ENCODE measurements at regions not wholly inside any gene's neighbourhood (a gene's known extent, or its start where the extent isn't known, plus 50 kb on each side); places are given as distances from the start of the nearest gene placed in this dataset.

- DNase-seq = peak; percentile 46 to 74
Observed at GRCh38 chr17:77884019-77884418, 74.5 kb upstream of the TNRC6C start.

DNA sequence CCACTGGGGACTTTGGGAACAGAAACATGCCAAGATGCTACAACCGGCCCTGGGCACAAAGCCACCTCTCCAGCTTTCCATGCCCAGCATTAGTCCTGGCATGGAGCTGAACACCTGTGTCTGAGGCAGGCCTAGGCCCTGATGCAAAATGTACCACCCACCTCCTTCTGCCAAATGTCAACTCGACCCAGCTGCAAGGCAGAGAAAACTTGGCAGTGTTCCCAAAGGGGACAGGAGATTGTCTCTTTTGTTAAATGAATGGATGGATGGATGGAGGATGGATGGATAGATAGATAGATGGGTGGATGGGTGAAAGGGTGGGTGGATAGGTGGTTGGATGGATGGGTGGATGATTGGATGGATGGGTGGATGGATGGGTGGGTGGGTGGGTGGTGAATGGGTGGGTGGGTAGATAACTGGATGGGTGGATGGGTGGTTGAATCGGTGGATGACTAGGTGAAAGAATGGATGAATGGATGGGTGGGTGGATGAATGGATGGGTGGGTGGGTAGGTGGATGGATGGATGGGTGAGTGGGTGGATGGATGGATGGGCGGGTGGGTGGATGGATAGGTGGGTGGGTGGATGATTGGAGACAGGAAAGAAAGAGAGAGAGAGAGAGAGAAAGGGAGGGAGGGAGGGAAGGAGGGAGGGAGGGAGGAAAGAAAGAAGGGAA is 73.4 kb upstream of the TNRC6C start:
- no peak for DNase-seq

DNA sequence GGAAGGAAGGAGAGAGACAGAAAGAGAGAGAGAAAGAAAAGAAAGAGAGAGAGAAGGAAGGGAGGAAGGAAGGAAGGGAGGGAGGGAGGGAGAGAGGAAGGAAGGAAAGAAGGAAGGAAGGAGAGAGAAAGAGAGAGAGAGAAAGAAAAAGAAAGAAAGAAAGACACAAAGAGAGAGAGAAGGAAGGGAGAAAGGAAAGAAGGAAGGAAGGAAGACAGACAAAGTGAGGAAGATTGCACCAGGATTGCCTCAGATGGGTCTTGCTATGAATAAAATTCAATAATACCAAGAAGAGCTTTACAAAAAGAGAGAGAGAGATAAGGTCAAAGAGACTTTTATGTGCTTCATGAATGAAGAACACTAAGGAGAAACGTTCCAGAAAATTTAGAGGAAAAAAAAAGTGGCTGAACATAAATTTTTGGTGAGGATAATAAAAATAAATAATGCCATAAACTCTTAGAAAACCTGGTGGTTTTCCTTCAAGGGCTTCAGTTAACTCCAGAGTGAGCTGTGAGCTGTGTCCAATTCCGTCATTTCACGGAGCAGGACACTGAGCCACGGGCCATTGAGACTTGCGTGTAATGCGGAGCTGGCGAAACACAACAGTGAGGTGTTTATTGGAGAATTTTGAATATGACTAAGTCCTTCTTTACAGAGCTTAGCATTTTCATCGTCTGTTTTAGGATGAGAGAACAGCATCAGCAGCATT is 72.7 kb upstream of the TNRC6C start:
- no peak for DNase-seq

DNA sequence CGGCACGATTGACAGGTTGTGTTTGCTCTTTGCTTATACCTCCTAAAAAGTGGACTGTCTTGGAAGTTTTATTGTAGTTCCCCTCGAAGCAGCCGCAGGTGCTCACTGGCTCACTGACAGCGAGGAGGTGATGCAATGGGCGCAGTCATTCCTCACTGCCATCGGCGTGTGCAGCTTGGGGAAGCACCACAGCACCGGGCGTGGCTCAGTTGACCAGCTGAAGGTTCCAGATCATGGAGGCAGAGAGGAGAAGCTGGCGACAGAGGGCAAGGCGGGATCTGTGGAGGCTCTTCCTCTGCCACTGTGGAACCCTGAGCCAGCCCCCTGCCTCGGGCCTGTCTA is 72.1 kb upstream of the TNRC6C start:
- DNase-seq = peak in 1 of 2 donors; percentile 71

DNA sequence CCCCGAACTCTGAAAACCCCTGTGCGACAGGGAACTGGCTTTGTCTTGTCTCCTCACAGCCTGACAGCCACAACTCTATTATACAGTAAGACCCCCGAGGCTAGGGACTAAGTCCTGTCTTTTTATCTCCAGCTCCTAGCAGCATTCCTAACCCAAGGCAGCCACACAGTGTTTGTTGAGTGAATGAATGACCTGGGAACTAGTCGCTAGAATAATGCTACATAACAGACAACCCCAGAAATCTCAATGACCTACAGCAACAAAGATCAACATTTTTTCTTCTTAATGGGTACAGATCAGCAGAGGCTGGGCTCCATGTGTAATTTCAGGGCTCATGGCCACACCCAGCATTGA is 71.4 kb upstream of the TNRC6C start:
- no peak for DNase-seq

DNA sequence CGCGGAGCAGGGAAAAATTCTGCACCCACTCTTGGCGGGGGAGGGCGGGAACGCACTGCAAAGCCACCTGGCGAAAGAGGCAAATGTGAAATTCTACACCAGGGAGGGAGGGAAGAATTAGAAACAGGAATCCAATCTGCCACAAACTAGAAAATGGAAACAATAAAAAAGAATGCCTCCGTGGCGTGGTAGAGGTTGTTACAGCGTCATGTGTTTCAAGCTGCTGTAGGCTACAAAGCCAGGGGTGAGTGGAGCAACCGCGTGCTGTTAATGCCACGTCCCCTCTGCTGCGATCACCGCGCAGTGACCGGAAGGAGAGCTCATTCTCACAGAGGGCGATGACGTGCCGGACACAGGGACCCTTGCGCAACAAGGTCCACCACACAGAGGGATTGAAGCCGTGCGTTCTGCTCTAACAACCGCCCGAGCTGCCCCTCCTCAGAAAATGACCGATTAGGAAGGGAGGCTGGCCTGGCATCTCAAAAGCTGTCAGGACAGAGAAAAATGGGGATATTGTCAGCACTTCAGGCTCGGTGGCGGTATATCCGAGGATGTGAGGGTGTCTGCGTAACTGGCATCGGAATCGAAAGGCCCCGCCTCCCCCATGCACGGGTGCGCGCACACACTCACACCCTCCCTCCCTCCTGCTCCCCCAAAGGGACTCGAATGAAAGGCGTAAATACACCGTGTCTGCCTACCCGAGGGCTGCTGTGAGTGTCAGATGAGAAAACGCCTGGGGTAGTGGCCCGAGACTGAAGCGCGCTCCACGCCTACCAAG is 70.8 kb upstream of the TNRC6C start:
- peak; percentile 85 to 89 for DNase-seq

DNA sequence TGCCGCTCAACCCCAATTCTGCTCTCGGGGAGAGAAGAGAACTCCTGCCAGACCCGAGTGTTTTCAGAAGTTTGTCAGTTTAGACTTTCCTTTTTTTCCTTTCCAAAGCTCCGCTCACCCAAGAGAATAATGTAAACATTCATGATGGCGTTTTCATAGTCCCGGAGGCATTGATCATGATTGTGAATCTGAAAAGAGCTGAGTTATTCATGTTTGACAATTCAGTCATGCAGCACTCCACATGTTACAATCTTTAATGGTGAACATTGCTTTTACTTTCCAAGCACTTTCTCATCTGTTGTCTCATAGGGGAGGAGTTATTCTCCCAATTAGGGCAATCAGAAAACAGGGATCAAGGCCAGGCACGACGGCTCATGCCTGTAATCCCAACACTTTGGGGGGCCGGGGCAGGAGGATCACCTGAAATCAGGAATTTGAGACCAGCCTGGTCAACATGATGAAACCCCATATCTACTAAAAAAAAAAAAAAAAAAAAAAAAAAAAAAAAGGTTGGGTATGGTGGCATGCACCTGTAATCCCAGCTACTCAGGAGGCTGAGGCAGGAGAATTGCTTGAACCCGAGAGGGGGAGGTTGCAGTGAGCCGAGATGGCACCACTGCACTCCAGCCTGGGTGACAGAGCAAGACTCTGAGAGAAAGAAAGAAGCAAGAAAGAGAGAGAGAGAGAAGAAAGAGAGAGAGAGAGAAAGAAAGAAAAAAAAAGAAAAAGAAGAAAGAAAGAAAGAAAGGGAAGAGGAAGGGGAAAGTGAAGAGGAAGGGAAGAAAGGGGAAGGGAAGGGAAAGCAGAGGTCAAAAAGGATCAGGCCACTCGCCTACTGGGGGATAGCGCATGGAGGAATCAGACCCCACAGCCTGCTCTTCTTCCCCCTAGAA is 70.0 kb upstream of the TNRC6C start:
- no peak for DNase-seq

DNA sequence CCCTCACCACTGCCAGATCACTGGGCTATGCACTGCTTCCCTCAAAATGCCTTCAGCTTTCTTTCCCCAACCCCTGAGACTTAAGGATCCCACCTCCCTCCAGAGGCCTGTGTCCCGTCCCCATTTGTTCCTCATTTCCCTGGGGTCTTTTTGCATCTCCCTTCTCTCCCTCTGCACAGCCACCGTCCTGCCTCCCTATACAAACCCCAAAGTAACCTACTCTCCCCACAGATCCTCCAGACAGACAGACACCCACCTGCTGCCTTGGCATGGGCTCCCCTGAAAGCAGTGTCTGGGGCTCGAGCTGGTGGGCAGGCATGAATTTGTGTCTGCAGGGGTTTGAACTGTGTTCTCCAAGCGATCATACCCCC is 69.4 kb upstream of the TNRC6C start:
- no peak for DNase-seq

- DNase-seq = no peak
Observed at GRCh38 chr17:77889866-77890760, 68.4 kb upstream of the TNRC6C start.

- no peak for DNase-seq
Observed at GRCh38 chr17:77890771-77891170, 67.7 kb upstream of the TNRC6C start.

DNA sequence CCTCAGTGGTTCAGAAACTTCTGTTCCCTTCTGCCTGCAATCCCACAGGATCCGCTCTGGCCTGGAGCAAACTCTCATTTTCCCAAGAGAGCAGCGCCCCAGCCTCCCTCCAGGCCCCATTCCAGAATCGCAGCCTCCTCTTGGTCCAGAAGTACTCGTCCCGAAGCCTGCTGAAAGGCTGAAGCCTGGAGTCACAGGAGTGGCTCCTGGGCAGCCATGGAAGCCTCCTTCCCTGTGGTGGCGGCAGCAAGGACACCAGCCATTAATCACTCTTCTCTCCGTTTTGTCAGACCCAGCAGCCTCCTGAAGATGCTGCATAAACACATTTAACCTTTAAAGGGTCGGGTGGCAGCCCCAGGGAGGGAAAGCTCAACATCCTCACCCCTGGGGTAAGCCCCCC is 66.9 kb upstream of the TNRC6C start:
- DNase-seq = no peak

GRCh38 chr17:77892031-77892430 is 66.5 kb upstream of the TNRC6C start:
- no peak for DNase-seq

DNA sequence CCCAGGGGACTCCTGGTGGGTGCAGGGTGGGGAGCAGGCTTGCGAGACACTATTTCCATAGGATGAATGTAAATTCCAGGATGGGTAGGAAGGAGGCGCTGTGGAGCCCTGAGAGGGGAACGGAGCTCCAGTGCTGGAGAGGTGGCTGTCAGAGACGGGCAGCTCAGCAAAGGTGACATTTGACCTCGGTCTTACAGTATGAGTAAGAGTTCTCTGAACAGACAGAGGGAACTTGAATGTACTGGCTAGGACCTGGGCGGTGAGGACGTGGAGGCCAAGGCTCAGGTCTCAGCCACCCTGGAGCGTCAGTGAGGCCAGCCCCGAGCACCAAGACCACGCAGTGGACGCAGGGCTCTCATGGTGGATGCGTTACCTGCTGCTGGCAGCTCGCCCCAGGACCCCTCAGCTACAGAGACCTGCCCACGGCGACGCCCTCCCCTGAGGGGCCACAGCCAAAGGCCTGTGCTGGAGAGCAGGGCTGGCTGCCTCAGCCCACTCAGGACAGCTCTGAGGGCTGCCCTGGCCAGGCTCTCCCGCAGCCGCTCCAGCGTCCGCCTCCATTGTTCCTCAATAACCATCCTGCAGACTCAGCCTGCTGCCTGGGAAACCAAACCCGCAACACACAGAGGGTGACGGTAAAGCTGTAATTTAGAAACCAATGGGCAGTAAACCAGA is 65.9 kb upstream of the TNRC6C start:
- DNase-seq = no peak

- no peak for DNase-seq
Observed at GRCh38 chr17:77893144-77894044, 65.1 kb upstream of the TNRC6C start.

- no peak for DNase-seq
Observed at GRCh38 chr17:77894126-77894956, 64.2 kb upstream of the TNRC6C start.

- no peak for DNase-seq
Observed at GRCh38 chr17:77897741-77898301, 60.7 kb upstream of the TNRC6C start.

GRCh38 chr17:77898521-77899434 is 59.7 kb upstream of the TNRC6C start:
- no peak for DNase-seq

GRCh38 chr17:77899498-77899897 is 59.0 kb upstream of the TNRC6C start:
- DNase-seq = no peak

Data from CD4-positive, alpha-beta T cell treated with Interleukin-1 beta for 1 hour (primary cell).